B cell (primary cell): ENCODE measurements at regions not wholly inside any gene's neighbourhood (a gene's known extent, or its start where the extent isn't known, plus 50 kb on each side); places are given as distances from the start of the nearest gene placed in this dataset.

Experiments
- ATAC-seq: fragments of 200-7000 bp; cut with Tn5 transposase; one replicate; pipeline ENCODE4 v1.10.0; 2021; ENCODE audit warnings: low read depth, mild to moderate bottlenecking, moderate number of reproducible peaks, moderate library complexity
- CTCF ChIA-PET: fragments of 350-600 bp; sonication (Branson Sonifier 250); formaldehyde crosslinking; loops from one replicate; lab custom pipeline; 2021; ENCODE audit warnings: antibody characterized with exemption, inconsistent platforms; lab: Charles Lee
- POLR2A ChIA-PET: fragments of 350-600 bp; sonication (Branson Sonifier 250); formaldehyde crosslinking; loops from one replicate; lab custom pipeline; 2021; ENCODE audit warnings: antibody characterized with exemption; lab: Charles Lee
- DNase-seq: peaks from one replicate; pipeline ENCODE4 v3.0.0; 2013
- H2AFZ ChIP-seq: 2 replicates; pipeline ENCODE4 v1.6.1; 2012; ENCODE audit warnings: mild to moderate bottlenecking, low read depth, low read length; ENCODE audit not compliant: insufficient read depth, poor library complexity, severe bottlenecking
- H3K27ac ChIP-seq, 2 donors: 1 replicate in 1 of 2; 2 replicates in 1 of 2; pipeline ENCODE4 v1.5.1; 2012 to 2013; ENCODE audit warnings: low read length in 2 of 2, mild to moderate bottlenecking in 2 of 2, moderate library complexity in 1 of 2
- H3K27me3 ChIP-seq, 4 experiments: fragments of 200-600 bp in 1 of 4; sonication (generic) in 1 of 4; replicated peaks in 1 of 4; 1 replicate in 2 of 4; 2 replicates in 2 of 4; pipeline versions ENCODE4 v1.6.1 to v1.7.0; 2013 to 2016; ENCODE audit warnings: low read length in 3 of 4, mild to moderate bottlenecking in 2 of 4, mixed read lengths in 1 of 4, moderate library complexity in 1 of 4; ENCODE audit not compliant: insufficient read depth in 4 of 4, control insufficient read depth in 3 of 4; ENCODE audit errors: control extremely low read depth in 1 of 4
- H3K36me3 ChIP-seq, 2 experiments: replicated peaks in 1 of 2; 1 replicate in 1 of 2; 2 replicates in 1 of 2; pipeline versions ENCODE4 v1.6.1 to v1.7.1; 2013; ENCODE audit warnings: low read length in 1 of 2; ENCODE audit not compliant: insufficient read depth in 2 of 2, control insufficient read depth in 1 of 2; ENCODE audit errors: control extremely low read depth in 1 of 2, extremely low read depth in 1 of 2
- H3K4me1 ChIP-seq, 2 donors: fragments of 200-600 bp in 1 of 2; sonication (generic) in 1 of 2; 1 replicate in 1 of 2; 2 replicates in 1 of 2; pipeline versions ENCODE4 v1.5.1 to v1.6.1; 2013 to 2017; ENCODE audit warnings: low read length in 2 of 2; ENCODE audit not compliant: control insufficient read depth in 2 of 2, insufficient read depth in 2 of 2
- H3K4me2 ChIP-seq: replicated peaks from 2 replicates; pipeline ENCODE3; 2012; ENCODE audit warnings: mild to moderate bottlenecking, low read depth, low read length; ENCODE audit not compliant: poor library complexity, severe bottlenecking
- H3K4me3 ChIP-seq, 5 experiments: fragments of 200-600 bp in 1 of 5; sonication (generic) in 1 of 5; 1 replicate in 3 of 5; 2 replicates in 2 of 5; pipeline versions ENCODE4 v1.5.1 to v1.7.0; 2011 to 2016; ENCODE audit warnings: low read length in 4 of 5, mild to moderate bottlenecking in 4 of 5, low read depth in 2 of 5, control low read depth in 1 of 5, moderate library complexity in 1 of 5; ENCODE audit not compliant: insufficient read depth in 1 of 5; ENCODE audit errors: control extremely low read depth in 1 of 5, extremely low read depth in 1 of 5
- H3K79me2 ChIP-seq: fragments of 200-600 bp; sonication (generic); one replicate; pipeline ENCODE4 v1.6.0; 2016; ENCODE audit warnings: low read length; ENCODE audit not compliant: control insufficient read depth, insufficient read depth
- H3K9ac ChIP-seq: fragments of 200-600 bp; sonication (generic); 2 replicates; pipeline ENCODE4 v1.6.1; 2017; ENCODE audit warnings: mild to moderate bottlenecking, low read length, moderate library complexity
- H3K9me3 ChIP-seq, 3 donors: one replicate each; pipeline versions ENCODE4 v1.6.1 to v1.7.1; 2013; ENCODE audit warnings: low read length in 2 of 3; ENCODE audit not compliant: control insufficient read depth in 2 of 3, insufficient read depth in 1 of 3; ENCODE audit errors: control extremely low read depth in 1 of 3
- H4K20me1 ChIP-seq: 2 replicates; pipeline ENCODE4 v1.6.0; 2012; ENCODE audit warnings: mild to moderate bottlenecking, low read length; ENCODE audit not compliant: insufficient read depth, control insufficient read depth, poor library complexity, severe bottlenecking
- H3K27ac Mint-ChIP-seq: one replicate; pipeline ENCODE4 v1.8.0; 2021; ENCODE audit warnings: mixed read lengths
- H3K27me3 Mint-ChIP-seq: one replicate; pipeline ENCODE4 v1.8.0; 2021; ENCODE audit warnings: mixed read lengths
- H3K4me1 Mint-ChIP-seq: one replicate; pipeline ENCODE4 v1.8.0; 2021; ENCODE audit warnings: mixed read lengths
- H3K4me3 Mint-ChIP-seq: one replicate; pipeline ENCODE4 v1.8.0; 2021; ENCODE audit warnings: mixed read lengths
- H3K9me3 Mint-ChIP-seq: one replicate; pipeline ENCODE4 v1.8.0; 2022; ENCODE audit warnings: mixed read lengths; ENCODE audit not compliant: insufficient read depth
- CTCF ChIP-seq: fragments of 200-600 bp; IDR thresholded peaks from one replicate; pipeline ENCODE4 v1.8.0; 2022; ENCODE audit warnings: antibody characterized with exemption, mild to moderate bottlenecking
- EZH2 ChIP-seq: IDR thresholded peaks from 2 replicates; pipeline ENCODE4 v1.6.1; 2012; ENCODE audit warnings: borderline replicate concordance, low read depth, mild to moderate bottlenecking, moderate library complexity, low read length; ENCODE audit not compliant: insufficient read depth, poor library complexity, severe bottlenecking
- WGBS: methylation state at CpG from one replicate; pipeline ENCODE4 v1.1.5; 2013; ENCODE audit warnings: missing lambda C conversion rate; ENCODE audit not compliant: insufficient coverage; 5-methylcytosine and 5-hydroxymethylcytosine counted together
- intact Hi-C: fragments of 100-400 bp; cut with micrococcal nuclease; formaldehyde crosslinking; loops from one replicate; pipeline ENCODE4 v1.10.0; 2022

GRCh38 chr5:114726131-114726530 is 364.3 kb downstream of the KCNN2 start:
- POLR2A ChIA-PET, result no interaction called here
- Histone ChIP-seq H3K4me1 (no peaks in the 10 kb centered on the region), H3K4me2 (no peak overlapping the region), H3K27me3 (no peaks in the 10 kb centered on the region), H3K36me3 (no peaks in the 10 kb centered on the region), H3K4me3 (no peak overlapping the region), H2AFZ (no peak overlapping the region), H3K79me2 (no peaks in the 10 kb centered on the region), H3K9ac (no peak overlapping the region), H3K9me3 (no peaks in the 10 kb centered on the region), H4K20me1 (no peaks in the 10 kb centered on the region), H3K27ac (no peak overlapping the region)
- Mint-ChIP-seq H3K4me3 (no peak overlapping the region), H3K9me3 (no peaks in the 10 kb centered on the region), H3K27ac (no peak overlapping the region), H3K27me3 (no peaks in the 10 kb centered on the region), H3K4me1 (no peaks in the 10 kb centered on the region)
- ATAC-seq, result no peak
- no peak for TF ChIP-seq CTCF
- TF ChIP-seq EZH2, result no peak
- CTCF ChIA-PET, result no interaction called here
- intact Hi-C loops, result no loop called here
- no peak for DNase-seq
- no CpG with 5 or more reads among the region's 2 CpGs for WGBS

DNA sequence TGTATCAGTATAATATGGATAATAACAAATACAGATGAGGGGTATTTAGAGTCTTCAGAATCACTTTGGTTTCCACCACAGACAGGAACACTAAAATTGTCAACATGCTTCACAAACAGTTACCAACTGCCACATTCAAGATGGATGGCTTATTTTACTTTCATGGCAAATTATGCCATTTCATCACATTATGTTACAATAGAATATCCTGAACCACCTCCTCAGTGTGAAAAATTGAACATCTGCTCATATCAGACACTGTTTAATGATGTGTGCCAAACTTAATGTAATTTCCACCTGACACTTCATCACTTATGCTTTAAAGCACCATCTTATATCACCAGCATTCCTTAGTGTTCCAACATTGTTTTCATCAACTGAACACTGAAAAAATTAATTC is 357.4 kb downstream of the KCNN2 start:
- no peaks in the 10 kb centered on the region for H3K27me3 Mint-ChIP-seq
- Histone ChIP-seq H4K20me1 (no peaks in the 10 kb centered on the region), H3K4me3 (no peak overlapping the region), H3K27me3 (no peaks in the 10 kb centered on the region), H3K9me3 (peaks cover 0 to 6% (median 0%) of the 10 kb centered on the region in 3 donors), H3K9ac (no peak overlapping the region), H3K27ac (no peak overlapping the region), H3K36me3 (no peaks in the 10 kb centered on the region), H3K4me2 (no peak overlapping the region), H2AFZ (no peak overlapping the region), H3K79me2 (no peaks in the 10 kb centered on the region), H3K4me1 (no peaks in the 10 kb centered on the region)
- CTCF ChIA-PET, result no interaction called here
- POLR2A ChIA-PET, result no interaction called here
- no peak overlapping the region for H3K4me3 Mint-ChIP-seq
- ATAC-seq (no peak), DNase-seq (no peak)
- H3K9me3 Mint-ChIP-seq, result peaks cover 2% of the 10 kb centered on the region
- intact Hi-C loops, result no loop called here
- H3K27ac Mint-ChIP-seq, result no peak overlapping the region
- no peaks in the 10 kb centered on the region for H3K4me1 Mint-ChIP-seq
- TF ChIP-seq EZH2 (no peak), CTCF (no peak)
